NCI-H2029 (cell line): ENCODE measurements at regions not wholly inside any gene's neighbourhood (a gene's known extent, or its start where the extent isn't known, plus 50 kb on each side); places are given as distances from the start of the nearest gene placed in this dataset.
"Not testable (repeated sequence)": the region's sequence is repeated elsewhere in the genome, so short reads cannot be mapped to it uniquely, and the experiment has no call there.

Experiments
- DNase-seq: peaks from one replicate; lab custom pipeline; 2025; lab: John Stamatoyannopoulos, UW

- DNase-seq, result no peak
Measured at GRCh38 chr1:4066860-4067599, 167.0 kb upstream of the C1orf174 start.

GRCh38 chr1:4068076-4068475 lies 168.0 kb upstream of the C1orf174 start:
- no peak for DNase-seq

GRCh38 chr1:4071653-4072052 lies 171.6 kb upstream of the C1orf174 start:
- no peak for DNase-seq

DNA sequence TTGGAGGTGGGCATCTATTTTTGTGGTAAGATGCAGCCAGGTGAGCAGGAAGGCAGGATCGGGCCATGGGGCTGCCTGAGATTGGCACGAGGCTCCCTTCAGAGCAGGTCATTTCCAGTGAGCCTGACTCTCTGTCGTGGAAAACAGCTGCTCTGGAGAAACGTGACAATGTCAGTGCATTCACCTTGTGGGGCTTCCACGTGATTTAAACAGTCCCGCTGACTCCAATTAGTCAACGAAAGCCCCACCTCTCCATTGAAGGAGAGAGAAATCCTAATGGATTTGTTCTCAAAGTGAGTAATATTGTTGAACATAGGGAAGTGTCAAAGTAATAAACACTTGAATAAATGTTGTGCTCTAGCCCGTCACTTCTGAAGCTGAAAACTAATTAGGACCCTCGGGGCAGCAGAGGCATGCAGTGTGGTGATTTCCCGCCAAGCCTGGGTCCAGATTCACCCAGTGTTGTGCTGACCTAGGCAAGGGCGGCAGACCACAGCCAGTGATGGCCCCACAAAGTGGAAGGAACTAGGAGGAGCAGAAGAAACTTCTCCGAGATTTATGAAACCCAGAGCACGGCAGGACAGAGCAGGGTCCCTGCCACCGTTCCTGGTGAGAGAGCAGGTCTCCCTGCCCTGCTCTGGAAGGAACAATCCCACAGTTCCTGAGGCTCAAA lies 172.5 kb upstream of the C1orf174 start:
- no peak for DNase-seq

DNA sequence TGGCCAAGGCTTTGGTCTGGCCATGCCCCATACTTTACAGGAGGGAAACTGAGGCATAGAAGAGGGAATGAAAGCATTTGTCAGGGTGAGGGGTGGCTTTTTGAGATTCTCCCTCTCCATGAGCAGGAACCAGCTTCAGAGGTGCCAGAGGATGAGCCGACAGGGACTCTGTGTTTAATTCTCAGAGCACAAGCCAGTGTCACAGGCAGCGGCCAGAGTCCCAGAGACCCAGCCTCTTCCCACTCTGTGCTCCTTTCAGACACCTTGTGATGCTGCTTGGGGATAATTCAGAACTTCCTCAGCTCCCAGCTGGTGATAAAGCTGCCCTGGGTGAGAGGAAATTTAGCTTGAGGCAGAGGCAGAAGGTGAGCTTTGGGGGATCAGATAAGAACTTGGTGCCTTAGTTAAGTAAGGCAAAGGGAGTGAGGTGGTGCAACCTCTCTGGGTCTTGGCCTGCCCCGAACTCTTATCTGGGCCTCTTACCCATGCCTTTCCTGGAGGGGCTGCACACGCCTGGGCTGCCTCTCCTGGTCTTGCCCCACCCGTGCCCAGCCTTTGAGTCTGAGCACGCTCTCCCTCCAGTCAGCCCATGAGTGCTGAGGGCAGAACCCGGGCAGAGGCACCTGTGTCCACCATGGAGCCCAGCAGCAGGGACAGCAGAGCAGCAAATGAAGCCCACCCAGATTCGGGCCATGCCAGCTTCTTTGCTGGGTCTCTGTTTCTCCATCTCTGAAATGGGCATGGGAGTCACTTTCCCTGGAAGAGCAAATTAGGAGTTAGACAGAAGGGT lies 175.6 kb upstream of the C1orf174 start:
- DNase-seq, result no peak

GRCh38 chr1:4076346-4076745 lies 176.3 kb upstream of the C1orf174 start:
- DNase-seq, result no peak

GRCh38 chr1:4078091-4078962 lies 178.3 kb upstream of the C1orf174 start:
- not testable (repeated sequence) for DNase-seq

- no peak for DNase-seq
Measured at GRCh38 chr1:4079815-4080214, 179.7 kb upstream of the C1orf174 start.

- no peak for DNase-seq
Measured at GRCh38 chr1:4081806-4082711, 182.0 kb upstream of the C1orf174 start.

DNA sequence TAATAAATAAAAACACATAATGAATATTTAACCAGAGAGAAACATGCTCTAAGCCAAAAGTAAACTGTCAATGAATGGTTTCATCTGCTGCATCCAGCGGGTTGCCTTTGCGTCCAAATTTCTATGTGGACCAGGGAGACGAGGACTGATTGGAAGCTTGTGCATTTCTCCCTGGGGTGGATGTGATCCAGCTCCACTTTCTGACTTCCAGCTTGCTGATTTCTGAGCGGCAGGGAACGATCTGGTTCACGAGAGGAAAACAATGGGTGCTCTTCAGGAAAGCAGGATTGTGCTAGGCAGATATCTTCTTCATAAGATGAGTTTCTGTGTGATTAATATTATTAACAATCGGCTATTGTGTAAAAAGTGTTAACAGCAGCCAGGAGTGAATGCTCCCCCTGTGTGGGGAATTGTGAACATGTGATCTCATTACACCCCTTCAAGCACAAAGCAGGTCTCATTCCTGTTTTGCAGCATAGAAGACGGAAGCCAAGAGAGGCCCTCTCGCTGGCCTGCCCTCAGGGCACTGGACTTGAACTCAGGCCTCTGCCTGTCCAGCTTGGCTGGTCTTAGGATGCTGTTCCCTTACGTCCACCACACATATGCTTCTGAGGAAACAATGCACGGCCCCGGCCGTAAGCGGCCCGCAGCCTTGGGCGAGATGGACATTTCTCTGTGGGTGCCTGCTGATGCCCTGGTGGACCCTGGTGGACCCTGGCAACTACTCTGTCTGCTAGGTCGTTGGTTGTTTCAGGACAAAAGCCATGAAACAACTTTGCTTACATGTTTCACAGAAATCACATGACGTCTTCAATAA lies 183.4 kb upstream of the C1orf174 start:
- no peak for DNase-seq

- no peak for DNase-seq
Measured at GRCh38 chr1:4084048-4084431, 184.0 kb upstream of the C1orf174 start.

DNA sequence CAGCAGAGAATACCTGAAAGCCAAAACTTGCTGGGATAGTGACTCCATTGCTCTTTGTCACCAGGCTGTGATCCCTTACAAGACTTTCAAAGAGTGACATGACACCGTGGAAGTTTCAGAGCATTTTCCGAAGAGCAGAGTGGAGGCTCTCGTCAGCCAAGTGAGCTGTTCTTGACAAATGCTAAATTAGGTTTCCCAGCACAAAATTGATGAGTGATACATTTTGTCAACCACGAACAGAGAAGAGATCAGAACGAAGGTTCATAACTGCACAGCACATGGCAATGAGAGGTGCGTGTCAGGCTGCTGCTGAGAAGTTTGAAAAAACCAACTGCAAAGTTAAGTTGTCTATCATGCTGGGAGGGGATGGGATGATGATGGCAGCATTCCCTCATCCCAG lies 184.4 kb upstream of the C1orf174 start:
- DNase-seq, result no peak

DNA sequence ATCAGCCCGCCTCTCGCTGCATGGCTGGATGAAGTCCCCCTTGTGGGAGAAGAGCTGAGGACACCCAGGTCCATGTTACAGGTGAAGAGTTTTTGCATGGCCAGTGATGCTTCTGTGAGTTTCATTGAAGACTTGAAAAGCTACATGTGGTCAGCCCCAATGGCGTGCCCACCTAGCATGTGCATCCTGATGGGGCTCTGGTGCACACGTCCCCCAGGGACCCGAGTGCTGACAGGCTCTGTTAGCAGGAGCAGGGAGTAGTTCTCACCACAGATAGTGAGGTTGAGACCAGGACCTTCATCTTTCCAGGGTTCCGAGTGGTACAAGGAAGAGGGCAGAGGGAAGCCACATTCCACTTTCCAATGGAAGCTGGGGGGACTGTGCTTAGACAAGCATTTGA lies 184.8 kb upstream of the C1orf174 start:
- DNase-seq, result no peak

GRCh38 chr1:4085546-4085945 lies 185.5 kb upstream of the C1orf174 start:
- DNase-seq, result no peak

DNA sequence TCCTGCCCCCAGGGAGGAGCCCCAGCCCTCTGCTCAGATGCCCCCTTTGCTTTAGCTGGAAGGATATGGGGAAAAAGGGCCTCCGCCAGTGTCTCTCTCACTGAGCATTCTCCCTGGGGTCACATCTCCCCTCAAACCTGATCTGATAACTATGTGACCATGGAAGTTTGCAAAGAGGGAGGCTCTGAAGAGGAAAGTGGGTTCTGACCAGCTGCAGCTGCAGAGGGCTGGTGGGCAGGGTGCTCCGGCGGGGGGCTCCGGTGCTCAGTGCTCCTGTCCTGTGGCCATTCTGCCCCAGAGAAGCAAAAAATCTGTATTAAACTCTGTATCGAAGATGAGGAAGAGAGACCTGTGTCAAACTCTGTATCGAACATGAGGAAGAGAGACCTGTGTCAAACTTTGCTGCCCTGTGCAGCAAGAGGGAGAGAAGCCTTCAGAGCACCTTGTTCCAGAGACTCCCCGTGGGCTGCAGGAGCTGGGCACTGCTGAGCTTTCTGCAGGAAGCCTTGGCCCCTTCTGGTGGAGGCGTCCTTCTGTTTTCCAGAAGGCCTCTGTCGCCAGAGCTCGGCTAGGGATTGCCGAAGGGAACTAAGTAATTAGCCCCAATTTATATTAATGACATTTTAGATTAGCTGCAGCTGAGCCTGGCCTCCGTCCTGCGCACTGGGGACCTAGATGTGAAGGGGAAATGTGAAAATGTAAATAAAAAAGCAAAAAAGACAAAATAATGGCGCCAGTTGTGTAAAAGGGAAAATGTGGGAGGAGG lies 186.2 kb upstream of the C1orf174 start:
- DNase-seq, result no peak

DNA sequence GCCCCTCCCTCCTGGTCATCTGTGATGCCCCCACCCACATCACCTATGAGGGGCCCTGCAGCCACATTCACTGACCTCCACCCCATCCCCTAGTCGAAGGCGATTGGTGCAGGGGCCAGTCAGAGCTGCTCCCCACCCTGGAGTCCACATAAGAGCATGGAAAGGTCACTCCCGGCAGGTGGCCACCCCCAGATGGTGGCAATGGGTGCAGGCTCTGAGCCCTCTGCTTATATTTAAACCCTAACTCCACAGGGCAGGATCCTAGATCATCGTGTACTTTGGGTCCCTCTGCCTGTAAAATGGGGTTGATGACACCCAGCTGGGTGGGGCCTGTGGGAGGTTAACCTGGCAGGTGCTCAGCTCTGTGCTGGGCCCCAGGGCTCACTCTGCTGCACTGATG lies 186.8 kb upstream of the C1orf174 start:
- no peak for DNase-seq

DNA sequence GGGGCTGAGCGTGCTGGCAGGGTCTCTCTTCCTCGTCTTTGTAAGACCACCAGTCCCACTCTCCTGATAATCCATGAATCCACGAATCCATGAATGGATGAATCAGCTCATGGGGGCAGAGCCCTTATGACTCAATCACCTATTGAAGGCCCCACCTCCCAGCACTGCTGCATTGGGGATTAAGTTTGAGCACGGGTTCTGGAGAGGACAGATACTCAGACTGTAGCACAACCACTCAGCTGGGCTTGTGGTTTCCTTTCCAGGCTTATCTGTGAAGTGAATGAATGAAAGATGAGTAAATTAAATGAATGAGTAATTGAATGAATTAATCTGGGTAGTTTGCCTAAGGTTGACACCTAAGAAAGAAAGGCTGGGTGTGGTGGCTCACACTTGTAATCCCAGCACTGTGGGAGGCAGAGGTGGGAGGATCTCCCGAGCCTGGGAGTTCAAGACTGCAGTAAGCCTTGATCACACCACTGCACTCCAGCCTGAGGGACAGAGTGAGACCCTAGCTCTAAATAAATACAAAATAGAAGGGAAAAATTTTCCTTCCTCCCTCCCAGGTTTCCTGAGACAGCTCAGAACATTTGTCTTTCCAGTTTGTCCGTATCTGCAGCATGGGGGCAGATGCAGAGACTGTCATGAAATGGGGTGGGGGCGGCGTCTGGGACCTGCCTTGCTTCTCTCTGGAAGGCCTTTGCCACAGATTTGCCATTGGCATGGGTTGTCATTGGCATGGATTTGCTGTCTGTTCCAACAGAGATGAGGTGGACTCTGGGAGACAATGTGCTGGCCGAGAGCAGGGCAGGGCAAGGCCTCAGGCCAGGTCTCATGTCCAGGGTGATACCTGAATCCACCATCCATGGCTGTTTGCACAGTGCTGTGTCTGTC lies 187.7 kb upstream of the C1orf174 start:
- no peak for DNase-seq

- no peak for DNase-seq
Measured at GRCh38 chr1:4088676-4089075, 188.6 kb upstream of the C1orf174 start.
